Activated naive CD8-positive, alpha-beta T cell (primary cell): ENCODE measurements at regions not wholly inside any gene's neighbourhood (a gene's known extent, or its start where the extent isn't known, plus 50 kb on each side); places are given as distances from the start of the nearest gene placed in this dataset.
"Not testable (repeated sequence)": the region's sequence is repeated elsewhere in the genome, so short reads cannot be mapped to it uniquely, and the experiment has no call there.

ENCODE experiments used
- H3K27ac Mint-ChIP-seq: one replicate; pipeline ENCODE4 v1.8.0; 2021; ENCODE audit warnings: mixed read lengths
- H3K27me3 Mint-ChIP-seq: one replicate; pipeline ENCODE4 v1.8.0; 2021; ENCODE audit warnings: mixed read lengths
- H3K36me3 Mint-ChIP-seq: one replicate; pipeline ENCODE4 v1.8.0; 2021; ENCODE audit warnings: mixed read lengths
- H3K4me1 Mint-ChIP-seq: one replicate; pipeline ENCODE4 v1.8.0; 2021; ENCODE audit warnings: low read depth, mixed read lengths
- H3K4me3 Mint-ChIP-seq: one replicate; pipeline ENCODE4 v1.8.0; 2021; ENCODE audit warnings: mild to moderate bottlenecking, mixed read lengths
- H3K9me3 Mint-ChIP-seq: one replicate; pipeline ENCODE4 v1.8.0; 2021; ENCODE audit warnings: low read depth, mixed read lengths

DNA sequence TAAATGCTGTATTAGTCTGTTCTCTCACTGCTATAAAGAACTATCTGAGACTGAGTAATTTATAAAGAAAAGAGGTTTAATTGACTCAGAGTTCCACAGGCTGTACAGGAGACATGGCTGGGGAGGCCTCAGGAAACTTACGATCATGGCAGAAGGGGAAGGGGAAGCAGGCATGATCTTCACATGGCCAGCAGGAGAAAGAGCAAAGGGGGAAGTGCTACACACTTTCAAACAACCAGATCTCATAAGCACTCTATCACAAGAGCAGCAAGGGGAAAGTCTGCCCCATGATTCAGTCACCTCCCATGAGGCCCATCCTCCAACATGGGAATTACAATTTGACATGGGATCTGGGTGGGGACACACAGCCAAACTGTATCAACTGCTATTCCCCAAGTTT is 367.8 kb upstream of the DPPA4 start:
- H3K9me3 Mint-ChIP-seq: not testable (repeated sequence)

GRCh38 chr3:109707617-109708016 is 370.3 kb upstream of the DPPA4 start:
- Mint-ChIP-seq H3K4me3 (no peak overlapping the region), H3K36me3 (no peaks in the 10 kb centered on the region), H3K27me3 (peaks cover 2% of the 10 kb centered on the region), H3K4me1 (peaks cover 5% of the 10 kb centered on the region), H3K27ac (no peak overlapping the region), H3K9me3 (no peaks in the 10 kb centered on the region)

More for the DNA sequence above, 367.8 kb upstream of the DPPA4 start:
- H3K27me3 Mint-ChIP-seq, H3K27ac Mint-ChIP-seq, H3K36me3 Mint-ChIP-seq, H3K4me3 Mint-ChIP-seq: not testable (repeated sequence)
- peaks cover 14% of the 10 kb centered on the region for H3K4me1 Mint-ChIP-seq

GRCh38 chr3:109713288-109713687 is 375.9 kb upstream of the DPPA4 start:
- no peaks in the 10 kb centered on the region for H3K9me3 Mint-ChIP-seq

GRCh38 chr3:109715707-109716106 is 378.4 kb upstream of the DPPA4 start:
- Mint-ChIP-seq H3K36me3 (no peaks in the 10 kb centered on the region), H3K27me3 (peaks cover 3% of the 10 kb centered on the region), H3K4me3 (no peak overlapping the region), H3K4me1 (no peaks in the 10 kb centered on the region), H3K9me3 (no peaks in the 10 kb centered on the region), H3K27ac (no peak overlapping the region)

More at GRCh38 chr3:109713288-109713687, 375.9 kb upstream of the DPPA4 start:
- Mint-ChIP-seq H3K4me3 (no peak overlapping the region), H3K36me3 (no peaks in the 10 kb centered on the region), H3K4me1 (no peaks in the 10 kb centered on the region), H3K27me3 (peaks cover 4% of the 10 kb centered on the region), H3K27ac (no peak overlapping the region)

GRCh38 chr3:109718850-109719249 is 381.5 kb upstream of the DPPA4 start:
- no peak overlapping the region for H3K4me3 Mint-ChIP-seq
- H3K4me1 Mint-ChIP-seq: no peaks in the 10 kb centered on the region
- no peaks in the 10 kb centered on the region for H3K9me3 Mint-ChIP-seq
- peaks cover 3% of the 10 kb centered on the region for H3K27me3 Mint-ChIP-seq
- no peak overlapping the region for H3K27ac Mint-ChIP-seq
- no peaks in the 10 kb centered on the region for H3K36me3 Mint-ChIP-seq

DNA sequence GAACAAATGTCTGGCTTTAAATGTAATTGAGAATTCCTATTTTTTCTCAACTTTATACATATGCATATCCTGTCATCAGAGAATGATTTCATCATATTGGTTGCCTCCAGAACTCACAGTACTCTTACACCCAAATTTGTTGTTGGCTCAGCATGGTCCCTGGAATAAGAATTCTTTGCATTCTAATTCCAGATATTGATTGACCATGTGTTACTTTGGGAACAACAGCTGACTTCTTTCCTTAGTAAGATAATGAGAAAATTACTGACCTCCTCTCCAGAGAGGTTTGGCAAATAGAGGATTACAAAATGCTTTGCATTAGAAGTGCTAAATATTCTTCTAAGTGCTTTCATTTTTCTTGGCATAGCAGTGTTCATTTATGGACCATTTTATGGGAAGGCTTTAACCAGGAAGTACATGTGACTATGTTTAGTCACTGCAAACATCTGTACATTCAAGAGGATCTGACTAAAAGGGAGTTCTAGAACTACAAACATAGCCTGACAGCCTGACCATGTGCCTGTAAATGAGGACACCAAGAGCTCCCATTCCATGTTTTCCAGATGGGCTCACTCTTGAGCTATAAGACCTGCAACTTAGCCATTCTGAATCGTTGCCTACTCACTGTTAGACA is 391.6 kb upstream of the DPPA4 start:
- Mint-ChIP-seq H3K27me3 (no peaks in the 10 kb centered on the region), H3K4me3 (no peak overlapping the region), H3K4me1 (peaks cover 10% of the 10 kb centered on the region), H3K36me3 (no peaks in the 10 kb centered on the region), H3K9me3 (no peaks in the 10 kb centered on the region), H3K27ac (no peak overlapping the region)

DNA sequence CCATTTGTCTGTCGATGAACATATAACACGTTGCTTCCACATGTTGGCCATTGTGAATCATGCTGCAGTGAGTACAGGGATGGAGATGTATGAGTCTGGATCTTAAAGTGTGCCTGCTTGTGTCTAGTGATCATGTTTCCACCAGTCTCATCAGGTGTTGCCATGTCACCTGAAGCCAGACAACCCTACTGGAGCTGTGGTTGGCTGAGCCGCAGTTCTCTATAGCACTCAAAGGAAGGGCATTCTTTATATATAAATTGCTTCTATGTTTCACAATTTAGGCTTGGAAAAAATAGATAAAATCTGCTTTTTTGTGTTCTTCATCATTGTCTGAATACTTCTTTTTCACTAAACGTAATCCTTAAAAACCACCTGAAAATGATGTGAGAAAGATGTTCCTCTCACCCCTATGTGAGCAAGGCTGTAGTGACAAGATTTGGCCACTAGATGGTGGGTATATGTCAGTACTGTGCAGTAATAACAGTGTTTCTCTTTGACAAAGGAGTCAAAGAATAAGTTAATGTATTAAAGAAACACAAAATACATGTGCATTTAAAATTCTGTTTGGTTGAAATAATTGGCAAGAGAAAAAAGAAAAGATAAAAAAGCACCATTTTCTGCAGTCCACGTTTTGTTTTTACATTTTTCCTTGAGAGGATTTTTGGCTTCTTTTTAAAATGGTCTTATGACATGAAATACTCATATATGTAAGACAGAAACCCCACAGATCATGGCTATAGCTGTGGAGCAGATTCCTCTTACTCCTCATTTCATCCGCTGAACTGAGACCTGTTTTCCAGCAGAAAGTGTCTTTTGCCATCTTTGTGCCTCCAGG is 394.5 kb upstream of the DPPA4 start:
- Mint-ChIP-seq H3K27ac (no peak overlapping the region), H3K4me3 (no peak overlapping the region), H3K27me3 (no peaks in the 10 kb centered on the region), H3K9me3 (peaks cover 11% of the 10 kb centered on the region), H3K36me3 (peaks cover 8% of the 10 kb centered on the region), H3K4me1 (peaks cover 10% of the 10 kb centered on the region)

- H3K4me3 Mint-ChIP-seq: no peak overlapping the region
- no peak overlapping the region for H3K27ac Mint-ChIP-seq
- H3K36me3 Mint-ChIP-seq: no peaks in the 10 kb centered on the region
- H3K4me1 Mint-ChIP-seq: no peaks in the 10 kb centered on the region
- H3K27me3 Mint-ChIP-seq: no peaks in the 10 kb centered on the region
- H3K9me3 Mint-ChIP-seq: peaks cover 8% of the 10 kb centered on the region
Observed at GRCh38 chr3:109743981-109744380, 406.6 kb upstream of the DPPA4 start.

- peaks cover 21% of the 10 kb centered on the region for H3K4me1 Mint-ChIP-seq
- peaks cover 20% of the 10 kb centered on the region for H3K9me3 Mint-ChIP-seq
- H3K36me3 Mint-ChIP-seq: peaks cover 11% of the 10 kb centered on the region
- H3K27ac Mint-ChIP-seq: no peak overlapping the region
- H3K27me3 Mint-ChIP-seq: no peaks in the 10 kb centered on the region
- H3K4me3 Mint-ChIP-seq: no peak overlapping the region
Observed at GRCh38 chr3:109772520-109772919, 435.2 kb upstream of the DPPA4 start.

GRCh38 chr3:109774108-109774507 is 436.8 kb upstream of the DPPA4 start:
- Mint-ChIP-seq H3K4me3 (no peak overlapping the region), H3K9me3 (peaks cover 19% of the 10 kb centered on the region), H3K27ac (peak overlapping the region; percentile 18), H3K4me1 (peaks cover 21% of the 10 kb centered on the region), H3K27me3 (no peaks in the 10 kb centered on the region), H3K36me3 (peaks cover 11% of the 10 kb centered on the region)

DNA sequence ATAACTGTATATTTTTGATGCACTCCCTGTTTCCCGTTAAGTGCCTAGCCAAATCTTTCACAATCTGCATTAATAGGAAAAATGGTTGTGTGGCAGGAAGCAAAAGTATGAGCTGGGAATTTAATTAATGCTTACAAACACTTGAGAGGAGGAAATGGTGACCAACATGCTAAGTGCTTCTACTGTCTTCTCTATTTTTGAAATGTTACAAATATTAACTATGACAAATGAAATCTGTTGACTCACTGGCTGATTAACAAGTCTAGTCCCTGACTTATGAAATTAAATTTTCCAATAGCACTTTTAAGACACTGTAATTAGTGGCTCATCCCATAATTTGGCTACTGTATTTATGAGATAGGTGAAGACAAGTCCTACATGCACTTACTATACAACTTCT is 446.9 kb upstream of the DPPA4 start:
- H3K27ac Mint-ChIP-seq: no peak overlapping the region
- peaks cover 18% of the 10 kb centered on the region for H3K36me3 Mint-ChIP-seq
- H3K4me3 Mint-ChIP-seq: no peak overlapping the region
- H3K9me3 Mint-ChIP-seq: peaks cover 9% of the 10 kb centered on the region
- no peaks in the 10 kb centered on the region for H3K27me3 Mint-ChIP-seq
- peaks cover 2% of the 10 kb centered on the region for H3K4me1 Mint-ChIP-seq

DNA sequence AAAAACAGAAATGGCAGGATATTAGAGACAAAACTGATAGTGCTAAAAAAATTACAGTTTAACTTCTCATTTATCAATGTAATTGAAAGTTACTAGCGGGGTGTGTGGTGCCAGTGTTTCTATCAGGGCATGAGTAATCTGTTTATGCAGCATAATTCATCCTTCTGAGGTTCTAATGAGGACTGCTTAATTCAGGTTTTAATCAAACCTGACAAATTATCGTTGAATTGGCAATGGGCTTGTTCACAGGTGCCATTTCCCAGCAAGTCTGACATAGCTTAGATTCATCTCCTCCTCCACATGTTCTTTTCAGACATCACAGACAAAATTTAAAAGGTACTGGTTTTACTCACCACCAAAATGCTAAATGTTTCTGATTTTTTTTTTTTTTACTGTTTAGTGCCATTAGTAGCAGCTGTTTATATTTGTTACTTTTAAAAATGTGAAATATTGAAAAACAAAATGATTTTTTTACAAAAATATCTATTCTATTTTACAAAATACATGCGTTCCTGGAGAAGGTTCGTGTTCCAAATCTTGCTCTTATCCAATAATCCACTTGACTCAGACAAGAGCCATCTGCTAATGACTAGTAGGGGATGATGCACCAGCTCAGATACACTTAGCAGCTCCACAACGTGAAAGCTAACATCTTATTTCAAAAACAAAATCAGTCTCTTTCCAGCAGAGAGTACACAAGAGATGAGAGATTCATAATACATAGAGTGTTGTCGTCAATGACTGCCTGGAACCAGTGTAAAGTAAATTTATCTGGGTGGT is 447.7 kb upstream of the DPPA4 start:
- H3K27me3 Mint-ChIP-seq: no peaks in the 10 kb centered on the region
- peaks cover 16% of the 10 kb centered on the region for H3K36me3 Mint-ChIP-seq
- no peak overlapping the region for H3K27ac Mint-ChIP-seq
- peaks cover 6% of the 10 kb centered on the region for H3K9me3 Mint-ChIP-seq
- no peak overlapping the region for H3K4me3 Mint-ChIP-seq
- peaks cover 2% of the 10 kb centered on the region for H3K4me1 Mint-ChIP-seq

GRCh38 chr3:109803274-109803673 is 465.9 kb upstream of the DPPA4 start:
- Mint-ChIP-seq H3K9me3 (peaks cover 15% of the 10 kb centered on the region), H3K36me3 (peaks cover 23% of the 10 kb centered on the region), H3K27me3 (no peaks in the 10 kb centered on the region), H3K4me1 (peaks cover 57% of the 10 kb centered on the region), H3K4me3 (no peak overlapping the region), H3K27ac (no peak overlapping the region)

GRCh38 chr3:109804697-109805096 is 467.4 kb upstream of the DPPA4 start:
- Mint-ChIP-seq H3K27me3 (no peaks in the 10 kb centered on the region), H3K9me3 (peaks cover 15% of the 10 kb centered on the region), H3K4me3 (peak overlapping the region; percentile 58), H3K27ac (peak overlapping the region; percentile 82), H3K36me3 (peaks cover 22% of the 10 kb centered on the region), H3K4me1 (peaks cover 67% of the 10 kb centered on the region)

GRCh38 chr3:109806929-109807328 is 469.6 kb upstream of the DPPA4 start:
- Mint-ChIP-seq H3K9me3 (peaks cover 11% of the 10 kb centered on the region), H3K4me3 (peak overlapping the region; percentile 76), H3K36me3 (peaks cover 18% of the 10 kb centered on the region), H3K27me3 (no peaks in the 10 kb centered on the region), H3K4me1 (peaks cover 61% of the 10 kb centered on the region), H3K27ac (peak overlapping the region; percentile 94)
